ENCODE measurements at regions not wholly inside any gene's neighbourhood (a gene's known extent, or its start where the extent isn't known, plus 50 kb on each side); places are given as distances from the start of the nearest gene placed in this dataset.
"Not testable (repeated sequence)": the region's sequence is repeated elsewhere in the genome, so short reads cannot be mapped to it uniquely, and the experiment has no call there.

GRCh38 chr2:132347041-132347780 lies 69.4 kb upstream of the GPR39 start:
- intact Hi-C loops (cut with DNase I, micrococcal nuclease); H3K27me3 ChIP-seq (ENCODE audit: control insufficient read depth in 1 of 2, insufficient read depth in 2 of 2, low read length in 2 of 2); H3K27ac ChIP-seq (ENCODE audit: low read depth in 1 of 2, low read length in 2 of 2); H3K36me3 ChIP-seq (ENCODE audit: insufficient read depth, low read length); H3K27ac Mint-ChIP-seq; POLR2A ChIA-PET; H3K4me1 Mint-ChIP-seq (ENCODE audit: low read depth); H3K36me3 Mint-ChIP-seq (ENCODE audit: low read depth); H3K4me3 Mint-ChIP-seq; DNase-seq; CTCF ChIA-PET; ATAC-seq (ENCODE audit: poor library complexity); H3K9me3 ChIP-seq (ENCODE audit: control insufficient read depth in 1 of 2, insufficient read depth in 1 of 2, low read length in 2 of 2); H3K4me1 ChIP-seq (ENCODE audit: insufficient read depth, low read length); H3K9me3 Mint-ChIP-seq; H3K4me3 ChIP-seq (ENCODE audit: low read length): not testable (repeated sequence)
- peaks cover 36% of the 10 kb centered on the region for H3K27me3 Mint-ChIP-seq

- H3K27ac ChIP-seq (ENCODE audit: low read depth in 1 of 2, low read length in 2 of 2); H3K36me3 Mint-ChIP-seq (ENCODE audit: low read depth); H3K9me3 ChIP-seq (ENCODE audit: control insufficient read depth in 1 of 2, insufficient read depth in 1 of 2, low read length in 2 of 2); POLR2A ChIA-PET; H3K4me3 ChIP-seq (ENCODE audit: low read length); H3K27ac Mint-ChIP-seq; H3K36me3 ChIP-seq (ENCODE audit: insufficient read depth, low read length); H3K27me3 ChIP-seq (ENCODE audit: control insufficient read depth in 1 of 2, insufficient read depth in 2 of 2, low read length in 2 of 2); H3K4me3 Mint-ChIP-seq; H3K4me1 Mint-ChIP-seq (ENCODE audit: low read depth); CTCF ChIA-PET; ATAC-seq (ENCODE audit: poor library complexity); H3K9me3 Mint-ChIP-seq; H3K4me1 ChIP-seq (ENCODE audit: insufficient read depth, low read length); intact Hi-C loops (cut with DNase I, micrococcal nuclease): not testable (repeated sequence)
- DNase-seq = peak in 1 of 14 experiments; percentile 13
- peaks cover 42% of the 10 kb centered on the region for H3K27me3 Mint-ChIP-seq
Observed at GRCh38 chr2:132349092-132349687, 67.4 kb upstream of the GPR39 start.

- H3K36me3 ChIP-seq (ENCODE audit: insufficient read depth, low read length); H3K4me3 ChIP-seq (ENCODE audit: low read length); H3K4me1 ChIP-seq (ENCODE audit: insufficient read depth, low read length); H3K36me3 Mint-ChIP-seq (ENCODE audit: low read depth); H3K27me3 ChIP-seq (ENCODE audit: control insufficient read depth in 1 of 2, insufficient read depth in 2 of 2, low read length in 2 of 2); H3K27ac Mint-ChIP-seq; CTCF ChIA-PET; H3K4me3 Mint-ChIP-seq; H3K9me3 ChIP-seq (ENCODE audit: control insufficient read depth in 1 of 2, insufficient read depth in 1 of 2, low read length in 2 of 2); H3K4me1 Mint-ChIP-seq (ENCODE audit: low read depth); POLR2A ChIA-PET; H3K27ac ChIP-seq (ENCODE audit: low read depth in 1 of 2, low read length in 2 of 2); intact Hi-C loops (cut with DNase I, micrococcal nuclease); H3K9me3 Mint-ChIP-seq; ATAC-seq (ENCODE audit: poor library complexity); DNase-seq: not testable (repeated sequence)
- H3K27me3 Mint-ChIP-seq = peaks cover 48% of the 10 kb centered on the region
Observed at GRCh38 chr2:132351668-132352067, 64.9 kb upstream of the GPR39 start.

GRCh38 chr2:132352481-132353001 lies 64.1 kb upstream of the GPR39 start:
- H3K4me3 ChIP-seq (ENCODE audit: low read length); H3K4me3 Mint-ChIP-seq; ATAC-seq (ENCODE audit: poor library complexity); CTCF ChIA-PET; intact Hi-C loops (cut with DNase I, micrococcal nuclease); H3K36me3 Mint-ChIP-seq (ENCODE audit: low read depth); H3K27me3 ChIP-seq (ENCODE audit: control insufficient read depth in 1 of 2, insufficient read depth in 2 of 2, low read length in 2 of 2); H3K4me1 Mint-ChIP-seq (ENCODE audit: low read depth); H3K27ac Mint-ChIP-seq; H3K4me1 ChIP-seq (ENCODE audit: insufficient read depth, low read length); DNase-seq; H3K27ac ChIP-seq (ENCODE audit: low read depth in 1 of 2, low read length in 2 of 2); POLR2A ChIA-PET; H3K9me3 ChIP-seq (ENCODE audit: control insufficient read depth in 1 of 2, insufficient read depth in 1 of 2, low read length in 2 of 2); H3K9me3 Mint-ChIP-seq; H3K36me3 ChIP-seq (ENCODE audit: insufficient read depth, low read length): not testable (repeated sequence)
- H3K27me3 Mint-ChIP-seq = peaks cover 41% of the 10 kb centered on the region

GRCh38 chr2:132353380-132353779 lies 63.2 kb upstream of the GPR39 start:
- H3K9me3 ChIP-seq (ENCODE audit: control insufficient read depth in 1 of 2, insufficient read depth in 1 of 2, low read length in 2 of 2); H3K27me3 ChIP-seq (ENCODE audit: control insufficient read depth in 1 of 2, insufficient read depth in 2 of 2, low read length in 2 of 2); H3K27ac Mint-ChIP-seq; H3K4me1 Mint-ChIP-seq (ENCODE audit: low read depth); H3K4me3 Mint-ChIP-seq; POLR2A ChIA-PET; intact Hi-C loops (cut with DNase I, micrococcal nuclease); H3K4me3 ChIP-seq (ENCODE audit: low read length); DNase-seq; CTCF ChIA-PET; H3K36me3 ChIP-seq (ENCODE audit: insufficient read depth, low read length); ATAC-seq (ENCODE audit: poor library complexity); H3K4me1 ChIP-seq (ENCODE audit: insufficient read depth, low read length); H3K36me3 Mint-ChIP-seq (ENCODE audit: low read depth); H3K9me3 Mint-ChIP-seq; H3K27ac ChIP-seq (ENCODE audit: low read depth in 1 of 2, low read length in 2 of 2): not testable (repeated sequence)
- H3K27me3 Mint-ChIP-seq = peaks cover 40% of the 10 kb centered on the region

GRCh38 chr2:132360964-132361363 lies 55.6 kb upstream of the GPR39 start:
- H3K4me1 ChIP-seq (ENCODE audit: insufficient read depth, low read length); H3K27ac ChIP-seq (ENCODE audit: low read depth in 1 of 2, low read length in 2 of 2); H3K4me1 Mint-ChIP-seq (ENCODE audit: low read depth); H3K4me3 ChIP-seq (ENCODE audit: low read length); H3K27me3 ChIP-seq (ENCODE audit: control insufficient read depth in 1 of 2, insufficient read depth in 2 of 2, low read length in 2 of 2); H3K36me3 Mint-ChIP-seq (ENCODE audit: low read depth); H3K36me3 ChIP-seq (ENCODE audit: insufficient read depth, low read length); intact Hi-C loops (cut with DNase I, micrococcal nuclease); H3K4me3 Mint-ChIP-seq; CTCF ChIA-PET; ATAC-seq (ENCODE audit: poor library complexity); H3K27me3 Mint-ChIP-seq; H3K27ac Mint-ChIP-seq; POLR2A ChIA-PET; DNase-seq: not testable (repeated sequence)
- peaks cover 14% of the 10 kb centered on the region for H3K9me3 Mint-ChIP-seq
- peaks cover 0 to 11% of the 10 kb centered on the region in 2 experiments for H3K9me3 ChIP-seq (ENCODE audit: control insufficient read depth in 1 of 2, insufficient read depth in 1 of 2, low read length in 2 of 2)

GRCh38 chr2:132361498-132361897 lies 55.1 kb upstream of the GPR39 start:
- DNase-seq; ATAC-seq (ENCODE audit: poor library complexity); H3K27ac ChIP-seq (ENCODE audit: low read depth in 1 of 2, low read length in 2 of 2); H3K36me3 Mint-ChIP-seq (ENCODE audit: low read depth); intact Hi-C loops (cut with DNase I, micrococcal nuclease); H3K4me3 Mint-ChIP-seq; H3K4me1 ChIP-seq (ENCODE audit: insufficient read depth, low read length); H3K36me3 ChIP-seq (ENCODE audit: insufficient read depth, low read length); H3K27me3 ChIP-seq (ENCODE audit: control insufficient read depth in 1 of 2, insufficient read depth in 2 of 2, low read length in 2 of 2); H3K27ac Mint-ChIP-seq; H3K27me3 Mint-ChIP-seq; POLR2A ChIA-PET; H3K4me3 ChIP-seq (ENCODE audit: low read length); H3K4me1 Mint-ChIP-seq (ENCODE audit: low read depth); CTCF ChIA-PET: not testable (repeated sequence)
- peaks cover 15% of the 10 kb centered on the region for H3K9me3 Mint-ChIP-seq
- peaks cover 0 to 11% of the 10 kb centered on the region in 2 experiments for H3K9me3 ChIP-seq (ENCODE audit: control insufficient read depth in 1 of 2, insufficient read depth in 1 of 2, low read length in 2 of 2)
